GM21737 (cell line): ENCODE measurements at regions not wholly inside any gene's neighbourhood (a gene's known extent, or its start where the extent isn't known, plus 50 kb on each side); places are given as distances from the start of the nearest gene placed in this dataset.

Source experiments
- ATAC-seq: cut with Tn5 transposase; IDR thresholded peaks from one replicate; pipeline ENCODE4 v1.9.1; 2021; ENCODE audit warnings: mild to moderate bottlenecking, moderate library complexity; ENCODE audit not compliant: unreplicated experiment

- ATAC-seq = no peak
Observed at GRCh38 chr12:77319166-77319565, 253.8 kb upstream of the E2F7 start.

- no peak for ATAC-seq
Observed at GRCh38 chr12:77315407-77315806, 250.0 kb upstream of the E2F7 start.

GRCh38 chr12:77314378-77315052 is 249.1 kb upstream of the E2F7 start:
- no peak for ATAC-seq

- no peak for ATAC-seq
Observed at GRCh38 chr12:77308056-77308455, 242.7 kb upstream of the E2F7 start.

GRCh38 chr12:77300811-77301210 is 235.4 kb upstream of the E2F7 start:
- ATAC-seq = no peak

GRCh38 chr12:77299910-77300669 is 234.7 kb upstream of the E2F7 start:
- ATAC-seq = no peak

- no peak for ATAC-seq
Observed at GRCh38 chr12:77299001-77299400, 233.6 kb upstream of the E2F7 start.

- ATAC-seq = no peak
Observed at GRCh38 chr12:77294016-77294415, 228.6 kb upstream of the E2F7 start.

GRCh38 chr12:77274926-77275325 is 209.6 kb upstream of the E2F7 start:
- ATAC-seq = no peak

- ATAC-seq = no peak
Observed at GRCh38 chr12:77273898-77274297, 208.5 kb upstream of the E2F7 start.

- ATAC-seq = no peak
Observed at GRCh38 chr12:77256956-77257355, 191.6 kb upstream of the E2F7 start.

GRCh38 chr12:77253321-77253720 is 188.0 kb upstream of the E2F7 start:
- no peak for ATAC-seq

- no peak for ATAC-seq
Observed at GRCh38 chr12:77251799-77252198, 186.4 kb upstream of the E2F7 start.

- ATAC-seq = no peak
Observed at GRCh38 chr12:77249892-77250291, 184.5 kb upstream of the E2F7 start.

GRCh38 chr12:77248036-77248435 is 182.7 kb upstream of the E2F7 start:
- no peak for ATAC-seq

- no peak for ATAC-seq
Observed at GRCh38 chr12:77247542-77247941, 182.2 kb upstream of the E2F7 start.

- no peak for ATAC-seq
Observed at GRCh38 chr12:77243345-77243744, 178.0 kb upstream of the E2F7 start.

- ATAC-seq = no peak
Observed at GRCh38 chr12:77239617-77240016, 174.2 kb upstream of the E2F7 start.

- no peak for ATAC-seq
Observed at GRCh38 chr12:77238335-77238734, 173.0 kb upstream of the E2F7 start.

- no peak for ATAC-seq
Observed at GRCh38 chr12:77237896-77238295, 172.5 kb upstream of the E2F7 start.

- ATAC-seq = no peak
Observed at GRCh38 chr12:77236066-77236465, 170.7 kb upstream of the E2F7 start.

GRCh38 chr12:77232045-77232444 is 166.7 kb upstream of the E2F7 start:
- ATAC-seq = no peak

GRCh38 chr12:77231501-77231918 is 166.1 kb upstream of the E2F7 start:
- no peak for ATAC-seq
